HEK293 (cell line): ENCODE measurements at regions not wholly inside any gene's neighbourhood (a gene's known extent, or its start where the extent isn't known, plus 50 kb on each side); places are given as distances from the start of the nearest gene placed in this dataset.

Experiments
- CTCF ChIA-PET: fragments of 350-600 bp; formaldehyde crosslinking; extraction: SDS; loops from one replicate; lab custom pipeline; 2021; ENCODE audit warnings: antibody characterized with exemption; lab: Yijun Ruan, JAX
- POLR2A ChIA-PET: fragments of 300-600 bp; formaldehyde crosslinking; extraction: SDS; loops from one replicate; lab custom pipeline; 2020; ENCODE audit warnings: antibody characterized with exemption, inconsistent platforms; lab: Yijun Ruan, JAX
- H3K27ac ChIP-seq: fragments of 200-500 bp; sonication (Bioruptor generic); 2 replicates; pipeline ENCODE4 v1.5.1; 2014; ENCODE audit warnings: low read depth, low read length, control low read depth, inconsistent platforms; ENCODE audit errors: extremely low read depth
- H3K36me3 ChIP-seq, 2 experiments: fragments of 200-500 bp in 1 of 2; sonication (Bioruptor generic) in 1 of 2; 1 replicate in 1 of 2; 2 replicates in 1 of 2; pipeline ENCODE4 v1.5.1; 2014 to 2017; ENCODE audit warnings: inconsistent platforms in 2 of 2, low read length in 2 of 2; ENCODE audit not compliant: control insufficient read depth in 2 of 2, insufficient read depth in 1 of 2
- H3K4me1 ChIP-seq: fragments of 200-500 bp; sonication (Bioruptor generic); 2 replicates; pipeline ENCODE4 v1.5.1; 2014; ENCODE audit warnings: mild to moderate bottlenecking, low read length, inconsistent platforms; ENCODE audit not compliant: control insufficient read depth, insufficient read depth
- H3K4me3 ChIP-seq: 2 replicates; pipeline ENCODE4 v1.5.1; 2011; ENCODE audit warnings: low read depth, mild to moderate bottlenecking, control low read depth, low read length, moderate library complexity
- H3K9me3 ChIP-seq: fragments of 200-500 bp; sonication (Bioruptor generic); 2 replicates; pipeline ENCODE4 v1.5.1; 2014; ENCODE audit warnings: low read depth, low read length, inconsistent platforms; ENCODE audit not compliant: control insufficient read depth, insufficient read depth
- GLIS1 ChIP-seq: fragments of 450-650 bp; formaldehyde crosslinking; IDR thresholded peaks from 2 replicates; pipeline ENCODE4 v1.5.1; 2016; ENCODE audit warnings: missing biosample characterization, missing genetic modification characterization
- RBAK ChIP-seq: fragments of 450-650 bp; formaldehyde crosslinking; IDR thresholded peaks from 2 replicates; pipeline ENCODE4 v1.5.1; 2016; ENCODE audit warnings: missing biosample characterization, missing genetic modification characterization
- SCRT2 ChIP-seq: fragments of 450-650 bp; formaldehyde crosslinking; IDR thresholded peaks from 2 replicates; pipeline ENCODE4 v1.5.1; 2016; ENCODE audit warnings: missing biosample characterization, missing genetic modification characterization
- SETDB1 ChIP-seq: IDR thresholded peaks from one replicate; pipeline ENCODE4 v1.6.1; 2017; ENCODE audit warnings: mild to moderate bottlenecking, low read length, moderate library complexity, mixed read lengths; ENCODE audit not compliant: insufficient read length
- SP7 ChIP-seq: fragments of 450-650 bp; formaldehyde crosslinking; IDR thresholded peaks from 2 replicates; pipeline ENCODE4 v1.5.1; 2016; ENCODE audit warnings: missing biosample characterization, missing genetic modification characterization
- WT1 ChIP-seq: fragments of 450-650 bp; formaldehyde crosslinking; IDR thresholded peaks from 2 replicates; pipeline ENCODE4 v1.5.1; 2016; ENCODE audit warnings: missing biosample characterization, missing genetic modification characterization
- YY1 ChIP-seq: fragments of 450-650 bp; formaldehyde crosslinking; IDR thresholded peaks from 2 replicates; pipeline ENCODE4 v1.5.1; 2018; ENCODE audit warnings: missing biosample characterization, missing genetic modification characterization
- YY2 ChIP-seq: fragments of 450-650 bp; formaldehyde crosslinking; IDR thresholded peaks from 2 replicates; pipeline ENCODE4 v1.5.1; 2016; ENCODE audit warnings: missing biosample characterization, missing genetic modification characterization
- ZBTB48 ChIP-seq: fragments of 450-650 bp; formaldehyde crosslinking; IDR thresholded peaks from 2 replicates; pipeline ENCODE4 v1.5.1; 2016; ENCODE audit warnings: missing biosample characterization, missing genetic modification characterization
- ZFHX2 ChIP-seq: fragments of 450-650 bp; formaldehyde crosslinking; conservative IDR thresholded peaks from 2 replicates; pipeline ENCODE4 v1.5.1; 2016; ENCODE audit warnings: missing biosample characterization, missing genetic modification characterization
- ZNF114 ChIP-seq: fragments of 450-650 bp; formaldehyde crosslinking; IDR thresholded peaks from 2 replicates; pipeline ENCODE4 v1.5.0; 2017; ENCODE audit warnings: missing biosample characterization, missing genetic modification characterization
- ZNF175 ChIP-seq: fragments of 450-650 bp; formaldehyde crosslinking; IDR thresholded peaks from 2 replicates; pipeline ENCODE4 v1.5.1; 2016; ENCODE audit warnings: missing biosample characterization, missing genetic modification characterization
- ZNF202 ChIP-seq: fragments of 450-650 bp; formaldehyde crosslinking; IDR thresholded peaks from 2 replicates; pipeline ENCODE4 v1.5.1; 2016; ENCODE audit warnings: missing biosample characterization, missing genetic modification characterization, borderline replicate concordance
- ZNF404 ChIP-seq: fragments of 450-650 bp; formaldehyde crosslinking; IDR thresholded peaks from 2 replicates; pipeline ENCODE4 v1.5.1; 2017; ENCODE audit warnings: missing biosample characterization, missing genetic modification characterization
- ZNF423 ChIP-seq: fragments of 450-650 bp; formaldehyde crosslinking; IDR thresholded peaks from 2 replicates; pipeline ENCODE4 v1.5.1; 2016; ENCODE audit warnings: missing biosample characterization, missing genetic modification characterization
- ZNF501 ChIP-seq: fragments of 450-650 bp; formaldehyde crosslinking; IDR thresholded peaks from 2 replicates; pipeline ENCODE4 v1.5.1; 2016; ENCODE audit warnings: missing biosample characterization, missing genetic modification characterization
- ZNF596 ChIP-seq: fragments of 450-650 bp; IDR thresholded peaks from 2 replicates; pipeline ENCODE4 v1.5.0; 2018; ENCODE audit warnings: missing biosample characterization, mild to moderate bottlenecking, missing genetic modification characterization, moderate library complexity
- ZNF600 ChIP-seq: fragments of 450-650 bp; formaldehyde crosslinking; IDR thresholded peaks from 2 replicates; pipeline ENCODE4 v1.5.1; 2016; ENCODE audit warnings: missing biosample characterization, missing genetic modification characterization
- ZNF664 ChIP-seq: fragments of 450-650 bp; formaldehyde crosslinking; IDR thresholded peaks from 2 replicates; pipeline ENCODE4 v1.5.1; 2016; ENCODE audit warnings: missing biosample characterization, missing genetic modification characterization
- ZNF830 ChIP-seq: fragments of 450-650 bp; IDR thresholded peaks from 2 replicates; pipeline ENCODE4 v1.5.0; 2018; ENCODE audit warnings: missing biosample characterization, missing genetic modification characterization, low read depth, mild to moderate bottlenecking, moderate library complexity
- TF ChIP-seq, protein P1 (sequence below): fragments of 450-650 bp; formaldehyde crosslinking; IDR thresholded peaks from 2 replicates; pipeline ENCODE4 v1.5.1; 2017; ENCODE audit warnings: missing biosample characterization, missing genetic modification characterization
- TF ChIP-seq, protein P2 (sequence below): fragments of 450-650 bp; formaldehyde crosslinking; IDR thresholded peaks from 2 replicates; pipeline ENCODE4 v1.5.1; 2016; ENCODE audit warnings: missing biosample characterization, missing genetic modification characterization
- TF ChIP-seq, protein P3 (sequence below): fragments of 450-650 bp; formaldehyde crosslinking; IDR thresholded peaks from 2 replicates; pipeline ENCODE4 v1.5.1; 2016; ENCODE audit warnings: missing biosample characterization, missing genetic modification characterization
- TF ChIP-seq, protein P4 (sequence below): fragments of 450-650 bp; formaldehyde crosslinking; optimal IDR thresholded peaks from 2 replicates; pipeline ENCODE3; 2016; ENCODE audit warnings: missing biosample characterization, mild to moderate bottlenecking, missing genetic modification characterization

DNA sequence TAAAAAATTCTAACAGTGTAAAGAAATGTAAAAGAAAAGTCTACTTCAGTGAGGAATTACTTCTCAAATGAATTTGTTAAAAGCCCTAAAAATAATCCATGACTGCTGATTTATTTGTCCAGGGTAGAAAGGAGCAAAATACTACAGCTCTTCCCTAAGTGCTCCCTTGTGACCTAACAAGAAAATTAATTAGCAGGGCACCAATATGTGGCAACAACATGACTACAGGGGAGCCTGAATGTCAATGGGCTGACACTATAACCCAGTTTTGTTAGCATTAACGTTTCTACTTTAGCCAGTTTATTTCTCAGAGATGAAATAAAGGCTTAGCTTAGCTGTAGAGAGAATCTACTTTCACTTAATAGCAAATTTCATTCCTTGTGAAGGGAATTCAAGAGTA is 918.9 kb upstream of the EPHA5 start:
- Histone ChIP-seq H3K27ac (no peak overlapping the region), H3K36me3 (no peaks in the 10 kb centered on the region), H3K4me1 (no peaks in the 10 kb centered on the region), H3K9me3 (no peaks in the 10 kb centered on the region), H3K4me3 (no peak overlapping the region)
- TF ChIP-seq ZNF664 (no peak), ZNF404 (tag by site-specific recombination) (no peak), ZNF830 (tag by site-specific recombination) (no peak), ZNF600 (tag by site-specific recombination) (no peak), YY1 (no peak)
- TF ChIP-seq, protein P1, sequence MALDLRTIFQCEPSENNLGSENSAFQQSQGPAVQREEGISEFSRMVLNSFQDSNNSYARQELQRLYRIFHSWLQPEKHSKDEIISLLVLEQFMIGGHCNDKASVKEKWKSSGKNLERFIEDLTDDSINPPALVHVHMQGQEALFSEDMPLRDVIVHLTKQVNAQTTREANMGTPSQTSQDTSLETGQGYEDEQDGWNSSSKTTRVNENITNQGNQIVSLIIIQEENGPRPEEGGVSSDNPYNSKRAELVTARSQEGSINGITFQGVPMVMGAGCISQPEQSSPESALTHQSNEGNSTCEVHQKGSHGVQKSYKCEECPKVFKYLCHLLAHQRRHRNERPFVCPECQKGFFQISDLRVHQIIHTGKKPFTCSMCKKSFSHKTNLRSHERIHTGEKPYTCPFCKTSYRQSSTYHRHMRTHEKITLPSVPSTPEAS (tag by site-specific recombination), result no peak
- TF ChIP-seq, protein P2, sequence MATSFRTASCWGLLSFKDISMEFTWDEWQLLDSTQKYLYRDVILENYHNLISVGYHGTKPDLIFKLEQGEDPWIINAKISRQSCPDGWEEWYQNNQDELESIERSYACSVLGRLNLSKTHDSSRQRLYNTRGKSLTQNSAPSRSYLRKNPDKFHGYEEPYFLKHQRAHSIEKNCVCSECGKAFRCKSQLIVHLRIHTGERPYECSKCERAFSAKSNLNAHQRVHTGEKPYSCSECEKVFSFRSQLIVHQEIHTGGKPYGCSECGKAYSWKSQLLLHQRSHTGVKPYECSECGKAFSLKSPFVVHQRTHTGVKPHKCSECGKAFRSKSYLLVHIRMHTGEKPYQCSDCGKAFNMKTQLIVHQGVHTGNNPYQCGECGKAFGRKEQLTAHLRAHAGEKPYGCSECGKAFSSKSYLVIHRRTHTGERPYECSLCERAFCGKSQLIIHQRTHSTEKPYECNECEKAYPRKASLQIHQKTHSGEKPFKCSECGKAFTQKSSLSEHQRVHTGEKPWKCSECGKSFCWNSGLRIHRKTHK, result no peak
- ChIA-PET POLR2A (no interaction called here), CTCF (no interaction called here)

DNA sequence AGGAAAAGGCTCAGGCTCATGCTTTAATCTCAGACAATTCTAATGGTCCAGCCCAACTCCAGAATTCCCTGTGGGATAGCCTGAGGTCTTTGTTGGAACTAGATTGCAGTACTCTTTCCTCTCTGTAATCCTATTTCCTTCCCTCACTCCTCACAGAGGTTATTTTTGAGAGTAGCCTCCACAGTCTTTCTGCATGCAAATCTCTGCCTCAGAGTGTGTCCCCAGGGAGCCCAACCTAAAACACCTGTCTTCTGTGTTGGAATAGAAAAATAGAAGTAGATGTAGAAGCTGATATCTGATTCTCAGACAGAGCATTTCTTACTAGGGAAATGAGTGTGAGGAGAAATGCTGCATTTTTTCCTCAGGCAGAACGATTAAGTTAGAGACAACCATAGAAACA is 915.5 kb upstream of the EPHA5 start:
- Histone ChIP-seq H3K9me3 (no peaks in the 10 kb centered on the region), H3K4me3 (no peak overlapping the region), H3K4me1 (no peaks in the 10 kb centered on the region), H3K27ac (no peak overlapping the region), H3K36me3 (no peaks in the 10 kb centered on the region)
- POLR2A ChIA-PET, result no interaction called here
- TF ChIP-seq WT1 (tag by site-specific recombination), result no peak
- no peak for TF ChIP-seq SP7 (tag by site-specific recombination)
- TF ChIP-seq ZNF114, result no peak
- TF ChIP-seq GLIS1 (tag by site-specific recombination), result no peak
- no peak for TF ChIP-seq YY2
- no peak for TF ChIP-seq RBAK (tag by site-specific recombination)
- no peak for TF ChIP-seq ZFHX2 (tag by site-specific recombination)
- no peak for TF ChIP-seq SCRT2 (tag by site-specific recombination)
- TF ChIP-seq ZNF175 (tag by site-specific recombination), result no peak
- TF ChIP-seq ZNF423 (tag by site-specific recombination), result no peak
- TF ChIP-seq, protein P3, sequence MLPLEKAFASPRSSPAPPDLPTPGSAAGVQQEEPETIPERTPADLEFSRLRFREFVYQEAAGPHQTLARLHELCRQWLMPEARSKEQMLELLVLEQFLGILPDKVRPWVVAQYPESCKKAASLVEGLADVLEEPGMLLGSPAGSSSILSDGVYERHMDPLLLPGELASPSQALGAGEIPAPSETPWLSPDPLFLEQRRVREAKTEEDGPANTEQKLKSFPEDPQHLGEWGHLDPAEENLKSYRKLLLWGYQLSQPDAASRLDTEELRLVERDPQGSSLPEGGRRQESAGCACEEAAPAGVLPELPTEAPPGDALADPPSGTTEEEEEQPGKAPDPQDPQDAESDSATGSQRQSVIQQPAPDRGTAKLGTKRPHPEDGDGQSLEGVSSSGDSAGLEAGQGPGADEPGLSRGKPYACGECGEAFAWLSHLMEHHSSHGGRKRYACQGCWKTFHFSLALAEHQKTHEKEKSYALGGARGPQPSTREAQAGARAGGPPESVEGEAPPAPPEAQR (tag by site-specific recombination), result no peak
- no peak for TF ChIP-seq SETDB1
- no peak for TF ChIP-seq ZNF202 (tag by site-specific recombination)
- TF ChIP-seq ZNF596 (tag by site-specific recombination), result no peak
- no peak for TF ChIP-seq ZNF501 (tag by site-specific recombination)
- no peak for TF ChIP-seq ZBTB48
- TF ChIP-seq, protein P4, sequence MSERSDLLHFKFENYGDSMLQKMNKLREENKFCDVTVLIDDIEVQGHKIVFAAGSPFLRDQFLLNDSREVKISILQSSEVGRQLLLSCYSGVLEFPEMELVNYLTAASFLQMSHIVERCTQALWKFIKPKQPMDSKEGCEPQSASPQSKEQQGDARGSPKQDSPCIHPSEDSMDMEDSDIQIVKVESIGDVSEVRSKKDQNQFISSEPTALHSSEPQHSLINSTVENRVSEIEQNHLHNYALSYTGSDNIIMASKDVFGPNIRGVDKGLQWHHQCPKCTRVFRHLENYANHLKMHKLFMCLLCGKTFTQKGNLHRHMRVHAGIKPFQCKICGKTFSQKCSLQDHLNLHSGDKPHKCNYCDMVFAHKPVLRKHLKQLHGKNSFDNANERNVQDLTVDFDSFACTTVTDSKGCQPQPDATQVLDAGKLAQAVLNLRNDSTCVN (tag by site-specific recombination), result no peak
- CTCF ChIA-PET, result no interaction called here
